CD4-positive, alpha-beta T cell treated with Interleukin-4 for 1 hour (primary cell): ENCODE measurements at regions not wholly inside any gene's neighbourhood (a gene's known extent, or its start where the extent isn't known, plus 50 kb on each side); places are given as distances from the start of the nearest gene placed in this dataset.

Experiments used
- DNase-seq, 2 donors: peaks; one replicate each; pipeline ENCODE4 v3.0.0-alpha.2; 2020 to 2022

GRCh38 chr9:13990331-13990730 lies 323.6 kb downstream of the NFIB start:
- DNase-seq: no peak

GRCh38 chr9:13988944-13989343 lies 325.0 kb downstream of the NFIB start:
- no peak for DNase-seq

- no peak for DNase-seq
Observed at GRCh38 chr9:13983607-13984006, 330.3 kb downstream of the NFIB start.

GRCh38 chr9:13979941-13980318 lies 334.0 kb downstream of the NFIB start:
- DNase-seq: no peak

- no peak for DNase-seq
Observed at GRCh38 chr9:13975611-13976290, 338.2 kb downstream of the NFIB start.

- DNase-seq: no peak
Observed at GRCh38 chr9:13974891-13975290, 339.1 kb downstream of the NFIB start.

GRCh38 chr9:13971966-13972655 lies 341.8 kb downstream of the NFIB start:
- DNase-seq: no peak

GRCh38 chr9:13971415-13971814 lies 342.5 kb downstream of the NFIB start:
- no peak for DNase-seq

GRCh38 chr9:13970426-13970825 lies 343.5 kb downstream of the NFIB start:
- DNase-seq: no peak

- no peak for DNase-seq
Observed at GRCh38 chr9:13970018-13970417, 343.9 kb downstream of the NFIB start.

- no peak for DNase-seq
Observed at GRCh38 chr9:13967438-13967837, 346.5 kb downstream of the NFIB start.

GRCh38 chr9:13967011-13967410 lies 346.9 kb downstream of the NFIB start:
- DNase-seq: no peak

GRCh38 chr9:13963005-13963653 lies 350.8 kb downstream of the NFIB start:
- no peak for DNase-seq

GRCh38 chr9:13962006-13962405 lies 351.9 kb downstream of the NFIB start:
- DNase-seq: no peak

- no peak for DNase-seq
Observed at GRCh38 chr9:13960011-13960765, 353.8 kb downstream of the NFIB start.

- DNase-seq: no peak
Observed at GRCh38 chr9:13958672-13959071, 355.3 kb downstream of the NFIB start.

GRCh38 chr9:13957089-13957488 lies 356.9 kb downstream of the NFIB start:
- no peak for DNase-seq

GRCh38 chr9:13956107-13956506 lies 357.8 kb downstream of the NFIB start:
- no peak for DNase-seq

GRCh38 chr9:13952906-13953305 lies 361.0 kb downstream of the NFIB start:
- DNase-seq: no peak

- DNase-seq: no peak
Observed at GRCh38 chr9:13948037-13948436, 365.9 kb downstream of the NFIB start.

- no peak for DNase-seq
Observed at GRCh38 chr9:13943176-13943575, 370.8 kb downstream of the NFIB start.

- DNase-seq: no peak
Observed at GRCh38 chr9:13942695-13943094, 371.2 kb downstream of the NFIB start.

- DNase-seq: no peak
Observed at GRCh38 chr9:13942201-13942600, 371.7 kb downstream of the NFIB start.

- no peak for DNase-seq
Observed at GRCh38 chr9:13941714-13942113, 372.2 kb downstream of the NFIB start.
